Upper lobe of right lung (tissue), 1 donor: ENCODE measurements at regions not wholly inside any gene's neighbourhood (a gene's known extent, or its start where the extent isn't known, plus 50 kb on each side); places are given as distances from the start of the nearest gene placed in this dataset.
A peak's percentile ranks its signal among the peaks of the same experiment; 100 is the strongest.
"Not testable (repeated sequence)": the region's sequence is repeated elsewhere in the genome, so short reads cannot be mapped to it uniquely, and the experiment has no call there.

Experiments
- ATAC-seq: fragments of 200-7000 bp; cut with Tn5 transposase; one replicate; pipeline ENCODE4 v1.9.1; 2020; ENCODE audit warnings: mild to moderate bottlenecking, moderate library complexity
- DNase-seq: peaks from one replicate; pipeline ENCODE4 v3.0.0-alpha.2; 2020
- H3K27ac ChIP-seq: fragments of 200-600 bp; one replicate; pipeline ENCODE4 v1.8.0; 2022
- H3K27me3 ChIP-seq: fragments of 200-600 bp; one replicate; pipeline ENCODE4 v1.8.0; 2022; ENCODE audit warnings: mild to moderate bottlenecking
- H3K36me3 ChIP-seq: fragments of 200-600 bp; one replicate; pipeline ENCODE4 v1.8.0; 2022
- H3K4me1 ChIP-seq: fragments of 200-600 bp; one replicate; pipeline ENCODE4 v1.8.0; 2022
- H3K4me3 ChIP-seq: fragments of 200-600 bp; one replicate; pipeline ENCODE4 v1.8.0; 2022; ENCODE audit warnings: mild to moderate bottlenecking
- H3K9me3 ChIP-seq: fragments of 200-600 bp; one replicate; pipeline ENCODE4 v1.8.0; 2022
- CTCF ChIP-seq: fragments of 200-600 bp; IDR thresholded peaks from one replicate; pipeline ENCODE4 v1.8.0; 2022; ENCODE audit warnings: antibody characterized with exemption
- intact Hi-C: fragments of 100-400 bp; cut with DNase I; formaldehyde crosslinking; loops from one replicate; pipeline ENCODE4 v1.11.0; 2022
- donor health status: DM: no; HTN: yes; CAD: no; lungs with severe emphysema.

GRCh38 chr10:78467496-78468106 lies 433.9 kb downstream of the RPS24 start:
- H3K27ac ChIP-seq, result no peak overlapping the region
- H3K4me3 ChIP-seq, result no peak overlapping the region
- H3K36me3 ChIP-seq, result no peaks in the 10 kb centered on the region
- intact Hi-C loops, result no loop called here
- H3K4me1 ChIP-seq, result no peaks in the 10 kb centered on the region
- no peaks in the 10 kb centered on the region for H3K27me3 ChIP-seq
- no peaks in the 10 kb centered on the region for H3K9me3 ChIP-seq
- TF ChIP-seq CTCF, result no peak
- DNase-seq, result no peak
- ATAC-seq, result no peak

- H3K27me3 ChIP-seq, ATAC-seq, DNase-seq, intact Hi-C loops, H3K36me3 ChIP-seq, H3K4me1 ChIP-seq, H3K4me3 ChIP-seq, H3K9me3 ChIP-seq, H3K27ac ChIP-seq: not testable (repeated sequence)
Observed at GRCh38 chr10:78468731-78469130, 435.1 kb downstream of the RPS24 start.

- DNase-seq, result no peak
- Histone ChIP-seq H3K4me1 (no peaks in the 10 kb centered on the region), H3K9me3 (no peaks in the 10 kb centered on the region), H3K27ac (no peak overlapping the region), H3K27me3 (peaks cover 2% of the 10 kb centered on the region), H3K4me3 (no peak overlapping the region), H3K36me3 (no peaks in the 10 kb centered on the region)
- no peak for TF ChIP-seq CTCF
- intact Hi-C loops, result no loop called here
- no peak for ATAC-seq
Observed at GRCh38 chr10:78470267-78471103, 436.8 kb downstream of the RPS24 start.

GRCh38 chr10:78471326-78471722 lies 437.7 kb downstream of the RPS24 start:
- H3K27me3 ChIP-seq, result peaks cover 9% of the 10 kb centered on the region
- no peak overlapping the region for H3K4me3 ChIP-seq
- H3K9me3 ChIP-seq, result no peaks in the 10 kb centered on the region
- no peaks in the 10 kb centered on the region for H3K36me3 ChIP-seq
- DNase-seq, result no peak
- no peak overlapping the region for H3K27ac ChIP-seq
- no peaks in the 10 kb centered on the region for H3K4me1 ChIP-seq
- peak; percentile 26 for ATAC-seq
- TF ChIP-seq CTCF, result no peak
- intact Hi-C loops, result no loop called here

- H3K27me3 ChIP-seq, result peaks cover 9% of the 10 kb centered on the region
- no peak for ATAC-seq
- no peak overlapping the region for H3K27ac ChIP-seq
- no peaks in the 10 kb centered on the region for H3K36me3 ChIP-seq
- no peaks in the 10 kb centered on the region for H3K9me3 ChIP-seq
- DNase-seq, result no peak
- no peak for TF ChIP-seq CTCF
- no peaks in the 10 kb centered on the region for H3K4me1 ChIP-seq
- H3K4me3 ChIP-seq, result no peak overlapping the region
- intact Hi-C loops, result no loop called here
Observed at GRCh38 chr10:78471723-78472550, 438.3 kb downstream of the RPS24 start.

GRCh38 chr10:78472551-78472890 lies 438.9 kb downstream of the RPS24 start:
- Histone ChIP-seq H3K4me1 (no peaks in the 10 kb centered on the region), H3K9me3 (no peaks in the 10 kb centered on the region), H3K36me3 (no peaks in the 10 kb centered on the region), H3K27me3 (peaks cover 9% of the 10 kb centered on the region), H3K27ac (no peak overlapping the region), H3K4me3 (no peak overlapping the region)
- intact Hi-C loops, result no loop called here
- ATAC-seq (no peak), DNase-seq (no peak)
- no peak for TF ChIP-seq CTCF
